ENCODE measurements at regions not wholly inside any gene's neighbourhood (a gene's known extent, or its start where the extent isn't known, plus 50 kb on each side); places are given as distances from the start of the nearest gene placed in this dataset.

- DNase-seq (ENCODE audit: low spot score): no peak
Measured at GRCh38 chrX:103158317-103158621, 56.6 kb upstream of the BEX4 start.

GRCh38 chrX:103157496-103158316 is 57.2 kb upstream of the BEX4 start:
- peak; percentile 27 for DNase-seq (ENCODE audit: low spot score)

- DNase-seq (ENCODE audit: low spot score): no peak
Measured at GRCh38 chrX:103155201-103155600, 59.7 kb upstream of the BEX4 start.

- DNase-seq (ENCODE audit: low spot score): no peak
Measured at GRCh38 chrX:103153661-103154060, 60.7 kb upstream of the NXF3 start.

- no peak for DNase-seq (ENCODE audit: low spot score)
Measured at GRCh38 chrX:103151799-103152198, 58.9 kb upstream of the NXF3 start.

- DNase-seq (ENCODE audit: low spot score): no peak
Measured at GRCh38 chrX:103149652-103150051, 56.7 kb upstream of the NXF3 start.

GRCh38 chrX:103148075-103148474 is 55.1 kb upstream of the NXF3 start:
- no peak for DNase-seq (ENCODE audit: low spot score)

Data from mucosa of gallbladder (tissue), 1 donor.